ENCODE measurements at regions not wholly inside any gene's neighbourhood (a gene's known extent, or its start where the extent isn't known, plus 50 kb on each side); places are given as distances from the start of the nearest gene placed in this dataset.

GRCh38 chr22:47630741-47631534 lies 868.5 kb downstream of the TBC1D22A start:
- H3K36me3 ChIP-seq (ENCODE audit: insufficient read depth in 1 of 2, low read depth in 1 of 2) = no peaks in the 10 kb centered on the region
- intact Hi-C loops (cut with DNase I) = no loop called here
- H3K4me1 ChIP-seq = no peaks in the 10 kb centered on the region
- no peak for TF ChIP-seq CTCF (IDR thresholded peaks at IDR 0.05)
- WGBS, 3 donors = 73 to 78% (median 74%) methylated on average over 22 of the region's 22 CpGs
- H3K27ac ChIP-seq = no peak overlapping the region
- no peaks in the 10 kb centered on the region for H3K9me3 ChIP-seq
- no peak for DNase-seq
- H3K4me3 ChIP-seq = no peak overlapping the region
- peaks cover 0 to 13% (median 6%) of the 10 kb centered on the region in 3 donors for H3K27me3 ChIP-seq (ENCODE audit: insufficient read depth in 3 of 3, low read length in 2 of 3)
- ATAC-seq = no peak

DNA sequence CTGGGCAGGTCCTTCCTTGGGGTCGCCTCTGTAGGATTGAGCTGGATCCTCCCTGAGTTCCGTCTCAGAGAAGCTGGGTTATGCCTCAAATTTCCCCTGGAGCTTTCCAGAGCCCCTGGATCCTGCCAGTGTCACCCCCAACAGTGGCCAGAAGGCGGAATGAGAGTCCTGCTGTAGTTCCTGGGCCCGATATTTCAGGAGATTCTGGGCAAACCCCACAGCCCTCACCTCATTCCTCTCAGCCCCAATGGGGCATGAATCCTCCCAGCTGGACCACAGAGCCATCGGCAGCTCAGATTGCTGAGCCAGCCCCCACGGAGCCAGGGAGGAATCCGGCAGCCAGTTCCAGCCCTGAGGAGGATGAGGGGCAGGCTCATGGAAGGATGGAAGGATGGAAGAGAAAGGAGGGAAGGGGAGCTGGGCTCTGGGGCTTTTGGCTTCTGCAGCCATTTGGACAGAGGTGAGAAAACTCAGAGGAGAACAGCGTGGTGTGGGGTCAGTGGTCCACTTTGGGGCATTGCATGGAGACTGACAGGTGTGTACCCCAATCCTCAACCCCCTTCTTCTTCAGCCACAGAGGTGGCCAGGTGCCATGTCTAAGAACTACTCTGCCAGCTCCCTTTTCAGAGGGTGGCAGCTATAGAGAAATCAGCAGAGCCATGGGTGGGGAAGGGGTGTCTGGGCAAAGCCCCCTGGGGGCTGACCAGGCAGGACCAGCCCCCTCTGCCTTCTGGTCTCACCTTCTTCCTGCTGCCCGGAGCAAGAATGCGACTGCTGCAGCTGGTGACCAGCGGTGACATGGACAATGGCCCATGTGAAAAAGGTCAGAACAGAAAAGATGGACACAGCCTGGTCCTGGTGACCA lies 867.6 kb downstream of the TBC1D22A start:
- Histone ChIP-seq H3K36me3 (ENCODE audit: insufficient read depth in 1 of 2, low read depth in 1 of 2) (no peaks in the 10 kb centered on the region), H3K27me3 (ENCODE audit: insufficient read depth in 3 of 3, low read length in 2 of 3) (peaks cover 0 to 8% (median 8%) of the 10 kb centered on the region in 3 donors), H3K27ac (no peak overlapping the region), H3K4me1 (no peaks in the 10 kb centered on the region), H3K9me3 (no peaks in the 10 kb centered on the region), H3K4me3 (no peak overlapping the region)
- ATAC-seq (no peak), DNase-seq (no peak)
- WGBS, 3 donors = 40 to 46% (median 40%) methylated on average over 11 of the region's 11 CpGs
- TF ChIP-seq CTCF (IDR thresholded peaks at IDR 0.05) = no peak
- intact Hi-C loops (cut with DNase I) = no loop called here

- Histone ChIP-seq H3K4me1 (no peaks in the 10 kb centered on the region), H3K27ac (no peak overlapping the region), H3K4me3 (no peak overlapping the region), H3K36me3 (ENCODE audit: insufficient read depth in 1 of 2, low read depth in 1 of 2) (no peaks in the 10 kb centered on the region), H3K27me3 (ENCODE audit: insufficient read depth in 3 of 3, low read length in 2 of 3) (peaks cover 0 to 10% (median 1%) of the 10 kb centered on the region in 3 donors), H3K9me3 (no peaks in the 10 kb centered on the region)
- intact Hi-C loops (cut with DNase I) = no loop called here
- WGBS, 3 donors = 25% methylated on average over 18 of the region's 18 CpGs
- DNase-seq (no peak), ATAC-seq (no peak)
- TF ChIP-seq CTCF (IDR thresholded peaks at IDR 0.05) = no peak
Observed at GRCh38 chr22:47629273-47629711, 866.8 kb downstream of the TBC1D22A start.

DNA sequence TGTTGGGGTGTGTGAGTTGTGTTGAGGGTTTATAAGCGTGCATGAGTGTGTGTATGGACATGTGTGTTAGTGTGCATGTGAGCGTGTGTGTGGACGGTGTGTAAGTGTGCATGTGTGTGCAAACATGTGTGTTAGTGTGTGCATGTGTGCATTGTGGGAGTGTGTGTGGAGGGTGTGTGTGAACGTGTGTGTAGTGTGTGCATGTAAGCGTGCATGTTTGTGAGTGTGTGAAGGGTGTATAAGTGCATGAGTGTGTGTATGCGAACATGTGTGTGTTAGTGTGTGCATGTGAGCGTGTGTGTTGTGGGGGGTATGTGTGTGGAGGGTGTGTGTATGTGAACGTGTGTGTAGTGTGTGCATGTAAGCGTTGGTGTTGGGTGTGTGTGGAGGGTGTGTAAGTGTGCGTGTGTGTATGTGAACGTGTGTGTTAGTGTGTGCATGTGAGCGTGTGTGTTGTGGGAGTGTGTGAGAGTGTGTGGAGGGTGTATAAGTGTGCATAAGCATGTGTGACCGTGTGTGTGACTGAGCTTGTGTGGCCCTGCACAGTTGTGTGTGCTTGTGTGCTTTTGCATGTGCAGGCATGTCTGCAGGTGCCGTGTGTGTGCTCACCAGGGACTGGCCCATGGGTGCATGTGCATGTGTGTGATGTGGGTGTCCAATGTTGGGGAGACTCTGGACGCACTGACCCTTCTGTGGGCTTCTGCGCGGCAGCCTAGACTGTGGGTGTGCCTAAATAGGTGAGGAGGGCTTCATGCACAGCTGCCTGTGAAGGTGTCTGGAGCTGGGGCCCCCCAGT lies 866.2 kb downstream of the TBC1D22A start:
- peaks cover 0 to 10% (median 0%) of the 10 kb centered on the region in 3 donors for H3K27me3 ChIP-seq (ENCODE audit: insufficient read depth in 3 of 3, low read length in 2 of 3)
- H3K27ac ChIP-seq = no peak overlapping the region
- DNase-seq (no peak), ATAC-seq (no peak)
- no peak overlapping the region for H3K4me3 ChIP-seq
- no peaks in the 10 kb centered on the region for H3K36me3 ChIP-seq (ENCODE audit: insufficient read depth in 1 of 2, low read depth in 1 of 2)
- intact Hi-C loops (cut with DNase I) = no loop called here
- H3K4me1 ChIP-seq = no peaks in the 10 kb centered on the region
- no peak for TF ChIP-seq CTCF (IDR thresholded peaks at IDR 0.05)
- no peaks in the 10 kb centered on the region for H3K9me3 ChIP-seq
- WGBS, 3 donors = 91 to 96% (median 95%) methylated on average over 17 of the region's 17 CpGs

Data from psoas muscle (tissue), 7 donors.